NCI-H82 (cell line): ENCODE measurements at regions not wholly inside any gene's neighbourhood (a gene's known extent, or its start where the extent isn't known, plus 50 kb on each side); places are given as distances from the start of the nearest gene placed in this dataset.
"Not testable (repeated sequence)": the region's sequence is repeated elsewhere in the genome, so short reads cannot be mapped to it uniquely, and the experiment has no call there.

ENCODE experiments used
- DNase-seq: peaks from one replicate; lab custom pipeline; 2025; lab: John Stamatoyannopoulos, UW

DNA sequence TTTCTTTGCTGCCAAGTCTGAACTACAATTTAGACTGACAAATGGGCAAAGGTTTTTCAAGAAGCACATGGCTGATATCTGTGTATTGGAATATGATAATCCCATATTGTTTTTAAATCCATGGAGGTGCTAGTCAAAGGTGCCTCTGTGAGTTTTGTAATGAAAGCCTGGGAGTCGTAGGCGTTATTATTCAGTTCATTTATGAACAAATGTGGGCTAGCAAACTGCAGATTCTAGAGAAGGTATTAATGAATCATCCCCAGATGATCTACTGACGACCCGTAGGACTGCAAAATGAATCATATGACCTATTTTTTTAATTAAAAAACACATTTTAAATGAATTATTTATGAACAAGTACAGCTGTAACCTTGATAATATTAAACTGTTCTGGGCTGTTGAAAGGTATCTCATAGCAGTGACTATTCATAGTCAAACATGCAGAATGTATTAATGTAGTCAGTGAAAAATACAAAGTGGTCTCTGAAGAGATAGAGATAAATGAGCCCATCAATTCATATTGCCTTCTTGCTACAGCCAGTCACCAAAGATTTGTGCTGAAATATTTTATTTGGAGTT lies 1317.8 kb upstream of the MAP3K7 start:
- no peak for DNase-seq

DNA sequence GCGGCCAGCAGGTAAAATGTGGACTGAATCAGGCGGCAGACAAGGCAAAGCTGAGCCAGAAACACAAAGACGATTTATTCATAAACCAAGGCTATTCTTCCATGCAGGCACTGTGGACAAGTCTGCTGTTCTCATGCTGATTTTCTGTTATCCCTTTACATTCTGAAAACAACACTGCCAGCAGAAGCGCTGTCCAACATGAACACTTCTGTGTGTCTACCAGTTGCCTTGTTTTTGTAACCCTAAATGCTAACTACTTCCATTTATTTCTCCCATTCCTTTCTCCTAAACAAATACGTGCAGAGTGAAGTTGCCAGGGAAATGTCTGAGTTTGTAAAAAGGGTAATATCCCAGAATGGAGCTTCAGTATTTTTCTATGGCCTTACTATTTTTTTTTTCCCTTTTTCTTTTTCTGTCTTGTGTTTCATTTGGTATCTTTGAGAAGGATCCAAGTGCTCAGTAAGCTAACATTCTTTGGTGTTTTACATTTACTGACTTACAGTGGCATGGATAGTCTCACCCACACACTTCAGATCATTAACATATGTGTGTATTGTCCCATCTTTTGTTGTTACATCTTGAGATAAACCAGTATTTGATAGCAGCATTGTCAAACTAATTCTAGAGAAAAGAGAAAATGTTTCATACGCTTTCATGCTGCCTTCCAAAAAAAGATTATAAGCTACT lies 1308.9 kb upstream of the MAP3K7 start:
- DNase-seq: no peak

DNA sequence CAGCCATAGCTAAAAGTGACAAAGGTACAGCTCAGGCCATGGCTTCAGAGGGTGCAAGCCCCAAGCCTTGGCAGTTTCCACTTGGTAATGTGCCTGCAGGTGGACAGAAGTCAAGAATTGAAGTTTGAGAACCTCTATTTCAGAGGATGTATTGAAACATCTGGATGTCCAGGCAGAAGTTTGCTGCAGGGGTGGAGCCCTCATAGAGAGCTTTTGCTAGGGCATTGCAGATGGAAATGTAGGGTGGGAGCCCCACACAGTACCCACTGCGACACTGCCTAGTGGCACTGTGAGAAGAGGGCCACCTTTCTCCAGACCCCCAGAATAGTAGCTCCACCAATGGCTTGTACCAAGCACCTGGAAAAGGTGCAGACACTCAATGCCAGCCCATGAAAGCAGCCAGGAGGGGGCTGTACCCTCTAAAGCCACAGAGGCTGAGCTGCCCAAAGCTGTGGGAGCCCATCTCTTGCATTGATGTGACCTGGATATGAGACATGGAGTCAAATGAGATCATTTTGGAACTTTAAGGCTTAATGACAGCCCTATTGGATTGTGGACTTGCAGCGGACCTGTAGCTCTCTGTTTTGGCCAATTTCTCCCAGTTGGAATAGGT lies 1299.4 kb upstream of the MAP3K7 start:
- DNase-seq: no peak

DNA sequence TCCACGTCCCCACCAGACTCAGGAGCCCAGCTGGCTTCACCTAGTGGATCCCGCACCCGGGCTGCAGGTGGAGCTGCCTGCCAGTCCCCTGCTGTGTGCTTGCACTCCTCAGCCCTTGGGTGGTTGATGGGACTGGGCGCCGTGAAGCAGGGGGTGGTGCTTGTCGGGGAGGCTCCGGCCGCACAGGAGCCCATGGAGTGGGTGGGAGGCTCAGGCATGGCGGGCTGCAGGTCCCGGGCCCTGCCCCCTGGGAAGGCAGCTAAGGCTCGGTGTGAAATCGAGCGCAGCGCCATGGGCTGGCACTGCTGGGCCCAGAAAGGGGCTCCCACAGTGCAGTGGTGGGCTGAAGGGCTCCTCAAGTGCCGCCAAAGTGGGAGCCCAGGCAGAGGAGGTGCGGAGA lies 1294.9 kb upstream of the MAP3K7 start:
- DNase-seq: not testable (repeated sequence)

DNA sequence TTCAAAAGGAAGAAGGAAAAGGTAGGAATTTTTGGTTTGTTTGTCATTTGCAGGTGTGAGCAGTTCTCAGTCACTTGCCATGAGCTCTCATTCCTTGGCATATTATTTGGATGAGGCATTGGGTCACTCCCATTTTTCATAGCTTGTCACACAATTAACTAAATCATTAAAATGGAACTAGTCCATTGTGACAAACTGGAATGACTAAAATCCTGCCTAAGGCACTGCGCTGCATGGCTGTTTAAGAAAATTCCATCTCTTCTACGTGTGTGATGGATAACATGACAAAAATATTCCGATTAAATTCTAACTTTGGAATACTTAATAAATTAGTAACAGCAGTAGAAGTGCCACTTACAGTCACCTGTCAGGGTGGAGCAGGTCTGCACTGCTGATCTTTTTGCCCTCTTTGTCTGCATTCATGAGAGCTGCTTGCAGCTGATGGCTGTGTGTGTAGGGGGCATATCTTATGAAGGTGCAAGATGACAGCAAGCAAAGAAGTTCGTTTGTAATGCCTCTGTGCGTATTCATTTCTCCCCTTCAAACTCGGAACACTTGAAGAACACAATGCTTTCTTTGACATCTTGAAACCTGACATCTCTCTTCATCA lies 1292.6 kb upstream of the MAP3K7 start:
- no peak for DNase-seq

DNA sequence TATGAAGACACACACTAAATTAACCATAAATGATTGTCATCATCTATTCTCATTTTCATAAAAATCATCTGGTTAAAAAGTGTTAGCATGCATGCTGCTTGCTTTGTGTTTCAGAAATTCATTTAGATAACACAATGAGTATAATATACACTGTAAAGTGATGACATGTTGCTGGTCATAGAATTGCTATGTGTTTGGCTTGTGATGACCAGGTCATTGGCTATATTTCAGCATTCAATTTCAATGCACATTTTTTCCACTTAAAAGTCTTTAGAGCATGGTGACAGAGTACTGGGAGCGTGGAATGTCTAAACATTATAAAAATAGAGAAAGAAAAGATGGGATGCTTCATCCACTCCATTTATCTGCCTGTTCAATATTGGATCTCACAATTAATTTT lies 1291.1 kb upstream of the MAP3K7 start:
- no peak for DNase-seq

DNA sequence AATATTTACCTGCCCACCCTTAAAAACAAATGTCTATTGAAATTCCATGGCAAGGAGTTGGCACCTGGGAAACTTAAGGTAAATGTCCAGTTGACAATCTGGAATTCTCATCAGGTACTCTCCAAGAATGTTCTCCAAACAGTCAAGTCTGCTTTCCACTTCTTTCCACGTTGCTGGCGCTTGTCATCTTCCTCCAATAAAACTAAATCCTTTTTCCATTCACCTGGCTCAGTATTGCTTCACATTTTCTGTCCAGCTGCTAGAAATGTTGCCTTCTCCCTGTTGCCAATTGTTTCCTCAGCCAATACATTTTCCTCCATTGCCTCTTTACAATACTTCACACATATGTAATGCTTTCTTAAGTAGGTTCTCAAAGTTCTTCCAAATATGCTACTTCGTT lies 1288.1 kb upstream of the MAP3K7 start:
- no peak for DNase-seq

DNA sequence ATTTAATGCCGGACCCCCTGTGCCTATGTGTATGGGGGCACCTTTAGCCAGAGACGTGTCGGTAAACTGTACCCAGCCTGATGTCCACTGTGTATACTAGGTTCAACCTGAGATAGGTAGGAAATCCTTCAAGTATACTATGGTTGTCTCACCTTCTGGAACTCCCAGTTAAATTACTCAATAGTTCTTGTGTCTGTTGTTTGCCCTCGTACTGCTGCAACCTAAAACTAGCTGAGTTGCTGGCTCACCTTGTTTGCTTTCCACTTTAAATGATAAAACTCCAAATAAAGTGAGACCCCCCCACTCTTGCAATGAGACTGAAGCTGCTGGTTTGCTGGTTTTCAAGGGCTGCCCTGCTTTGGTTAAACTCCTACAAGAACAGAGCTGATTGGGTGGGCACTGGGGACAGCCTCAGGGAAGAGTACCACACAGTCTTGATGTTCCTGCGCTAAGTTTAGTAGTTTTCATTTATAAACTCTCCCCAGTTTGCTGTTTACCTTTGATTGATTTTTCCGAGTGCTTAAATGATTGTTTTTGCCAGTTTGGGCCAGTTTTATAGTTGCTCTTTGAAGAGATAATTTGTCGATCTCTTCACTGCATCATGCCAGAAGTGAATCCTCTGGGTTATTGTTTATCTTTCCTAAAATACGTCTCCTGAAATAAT lies 1281.8 kb upstream of the MAP3K7 start:
- DNase-seq: no peak

DNA sequence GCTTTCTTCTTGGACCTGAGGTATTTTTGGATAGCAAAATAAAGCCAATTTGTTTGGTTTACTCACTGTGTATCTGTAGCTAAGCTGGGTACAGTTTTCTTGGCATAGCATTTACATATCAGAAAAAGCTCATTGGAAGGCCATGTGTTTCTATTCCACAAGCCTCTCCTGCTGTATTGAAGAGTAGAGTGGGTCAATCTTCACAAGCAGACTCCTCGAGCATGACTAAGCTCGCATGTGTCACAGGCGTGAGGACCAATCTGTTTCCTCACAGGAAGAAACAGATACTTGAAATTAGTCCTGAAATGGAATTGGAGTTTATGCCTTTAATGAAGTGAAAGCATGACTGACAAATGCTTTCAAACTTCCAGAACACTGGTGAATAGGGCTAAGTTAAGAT lies 1279.0 kb upstream of the MAP3K7 start:
- no peak for DNase-seq

DNA sequence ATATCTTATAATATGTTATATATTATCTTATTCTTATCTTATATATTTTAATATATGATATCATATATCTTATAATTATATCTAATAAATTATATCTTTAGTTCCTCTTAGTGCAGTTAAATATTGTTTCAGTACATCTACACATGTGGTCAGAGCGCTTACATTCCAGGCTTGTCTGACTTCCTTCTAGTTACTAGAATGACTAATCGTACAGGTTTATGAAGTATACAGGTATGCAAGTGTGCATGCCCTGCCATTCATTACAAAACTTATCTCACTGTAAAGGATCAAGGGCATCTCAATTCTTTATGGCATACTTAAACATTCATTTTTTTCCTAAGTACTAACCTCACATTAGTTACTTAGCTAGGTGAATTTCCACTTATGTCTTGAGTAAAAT lies 1278.0 kb upstream of the MAP3K7 start:
- no peak for DNase-seq

DNA sequence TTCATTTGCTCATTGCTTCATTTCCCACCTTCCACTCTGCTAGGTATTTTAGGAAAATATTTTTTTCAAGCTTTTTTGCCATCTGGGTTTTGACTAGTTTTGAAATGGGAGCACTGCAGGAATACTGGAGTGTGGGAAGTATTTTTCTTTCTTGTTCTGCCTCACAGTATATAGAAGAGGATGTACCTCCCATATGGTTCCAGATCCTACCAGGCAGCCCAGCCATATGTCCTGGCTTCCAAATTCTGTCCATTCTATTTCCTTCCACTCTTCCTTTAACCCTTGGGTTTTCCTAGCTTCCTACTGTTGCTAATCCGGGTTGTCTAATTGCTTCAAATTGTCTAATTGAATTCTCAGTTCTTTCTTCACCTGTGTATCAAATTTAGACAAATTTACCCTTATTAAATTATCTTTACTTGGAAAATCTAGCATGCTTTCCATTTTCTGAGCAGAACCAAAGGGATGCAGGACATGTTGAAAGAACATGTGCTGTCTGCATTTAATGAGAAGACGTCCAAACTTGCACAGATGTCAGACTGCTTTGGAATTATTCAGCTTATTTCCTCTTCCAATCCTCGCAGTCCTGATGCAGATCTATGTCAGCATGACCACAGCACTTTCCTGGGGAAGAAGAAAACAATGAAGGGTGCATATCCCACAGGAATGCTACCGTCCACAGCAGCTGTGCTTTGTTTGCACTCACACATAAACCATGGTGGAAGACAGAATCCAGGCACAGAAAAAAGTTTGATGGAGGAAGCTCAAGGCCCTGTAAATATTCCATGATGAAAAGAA lies 1273.9 kb upstream of the MAP3K7 start:
- DNase-seq: peak; percentile 43

DNA sequence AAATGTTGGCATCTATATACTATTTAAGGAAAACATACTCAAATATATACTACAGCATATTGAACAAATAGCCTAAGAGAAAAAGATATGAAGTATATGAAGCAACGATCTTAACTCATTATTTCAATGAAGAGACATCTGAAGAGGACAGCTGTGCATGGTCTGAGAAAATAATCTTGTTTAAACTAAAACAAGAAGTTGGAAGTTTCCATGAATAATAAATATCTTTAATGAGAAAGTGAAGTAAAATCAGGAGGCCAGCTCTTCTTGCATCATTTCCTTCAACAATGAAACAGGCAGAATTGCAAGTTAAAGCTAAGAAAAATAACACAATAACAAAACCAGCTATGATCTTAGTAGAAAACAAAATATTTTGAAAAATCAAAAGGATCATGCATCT lies 1265.4 kb upstream of the MAP3K7 start:
- DNase-seq: no peak

DNA sequence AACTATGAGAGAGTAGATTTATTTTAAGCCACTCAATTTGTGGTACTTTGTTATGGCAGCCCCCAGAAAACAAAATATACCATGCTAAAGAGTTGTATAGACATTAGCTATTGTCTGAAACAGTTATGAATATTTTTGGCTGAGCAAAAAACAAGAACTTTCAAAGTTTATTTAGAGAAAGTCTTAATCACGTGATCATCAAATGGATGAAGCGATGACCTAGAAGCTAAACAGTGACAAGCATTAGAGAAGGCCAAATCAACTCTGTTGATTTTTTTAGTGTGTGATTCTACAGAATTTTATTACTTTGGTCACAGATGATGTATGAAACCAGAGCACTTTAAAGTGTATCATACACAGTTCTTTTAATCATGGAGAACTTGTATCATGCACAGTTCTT lies 1247.9 kb upstream of the MAP3K7 start:
- no peak for DNase-seq

DNA sequence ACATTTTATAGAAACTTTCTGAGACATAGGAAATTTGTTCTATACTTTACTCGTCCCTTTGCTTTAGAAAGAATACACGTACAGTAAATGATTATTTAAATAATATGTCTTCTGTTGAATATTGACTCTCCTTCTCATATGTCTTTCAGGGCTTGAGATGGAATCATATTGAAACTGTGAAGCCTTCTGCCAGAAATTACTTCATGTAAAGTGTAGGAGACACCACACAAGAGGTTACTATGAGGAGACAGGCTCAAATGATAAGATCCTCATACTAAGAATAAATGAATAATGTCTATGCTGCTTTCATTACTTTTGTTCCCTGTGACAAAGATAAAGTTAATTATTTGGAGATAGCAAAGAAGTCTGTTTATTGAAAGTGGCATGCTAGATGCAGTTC lies 1240.3 kb upstream of the MAP3K7 start:
- DNase-seq: no peak

DNA sequence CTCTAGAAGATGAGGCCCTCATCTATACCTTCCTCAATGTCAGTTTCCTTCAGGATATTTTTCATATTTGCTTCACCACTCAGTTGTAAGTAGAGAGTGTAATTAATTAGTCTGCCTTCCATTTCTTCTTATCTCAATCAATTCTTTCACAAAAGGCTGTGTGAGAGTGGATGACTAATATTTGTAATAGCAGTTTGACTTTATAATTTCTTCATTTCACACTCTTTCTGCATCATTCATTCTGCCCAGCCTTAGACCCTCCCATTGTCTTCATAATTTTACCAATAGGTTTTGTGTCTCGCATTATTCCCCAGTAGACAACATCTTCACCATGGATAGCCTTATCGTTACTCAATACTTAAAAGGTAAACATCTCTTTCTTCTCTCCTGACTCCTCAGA lies 1239.3 kb upstream of the MAP3K7 start:
- DNase-seq: no peak

DNA sequence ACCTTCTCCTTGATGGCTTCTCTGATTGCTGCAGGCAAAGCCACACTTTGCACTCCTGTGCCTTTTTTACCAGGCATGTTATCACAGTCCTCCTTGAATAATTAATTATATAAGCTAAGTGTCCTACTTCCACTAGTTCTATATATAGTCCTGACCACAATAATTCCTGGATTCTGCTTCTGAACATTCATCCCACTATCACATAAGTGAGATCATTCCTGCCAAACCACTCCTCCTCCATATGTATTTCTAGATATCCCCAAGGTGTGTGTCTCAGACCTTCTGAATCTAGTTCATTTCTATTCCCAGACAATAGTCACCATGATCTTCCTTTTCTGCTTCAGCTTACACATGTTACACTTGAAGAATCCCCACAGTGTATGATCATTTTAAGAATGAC lies 1237.5 kb upstream of the MAP3K7 start:
- no peak for DNase-seq

DNA sequence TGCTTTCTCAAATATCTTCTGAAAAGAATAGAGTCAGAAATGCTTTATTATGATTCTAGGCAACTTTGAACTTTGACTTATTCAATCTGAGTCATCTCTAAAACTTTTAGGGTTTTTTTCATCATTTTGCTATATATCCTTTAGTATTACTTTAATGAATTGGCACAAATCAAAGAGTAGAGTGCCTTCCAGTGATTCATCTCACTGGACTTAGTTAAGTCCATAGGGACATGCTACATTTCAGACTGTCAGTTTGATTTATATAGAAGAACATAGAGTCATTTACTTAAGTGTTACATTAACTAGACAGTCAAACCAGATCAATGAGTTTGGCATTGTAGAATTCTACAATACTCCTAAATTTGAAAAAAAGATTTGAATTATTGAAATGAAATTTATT lies 1235.7 kb upstream of the MAP3K7 start:
- DNase-seq: no peak

DNA sequence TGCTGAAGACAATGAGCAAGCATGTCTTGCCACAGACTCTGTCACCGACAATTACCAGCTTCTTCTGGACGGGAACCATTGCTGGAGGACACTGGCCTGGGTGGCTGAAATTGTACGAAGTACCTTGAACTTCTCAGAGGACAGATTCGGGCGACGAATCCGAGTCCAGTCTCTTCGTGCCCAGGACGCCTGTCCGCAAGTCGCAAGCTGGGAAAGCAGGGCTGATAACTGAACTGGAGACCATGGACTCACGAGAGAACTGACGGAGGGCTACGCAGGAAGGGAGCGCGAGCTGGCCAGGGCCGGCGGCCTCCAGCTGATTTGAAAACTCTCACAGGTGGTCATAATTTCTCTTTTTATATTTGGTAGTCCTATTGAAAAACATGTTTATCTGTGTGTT lies 1229.5 kb upstream of the MAP3K7 start:
- DNase-seq: no peak

DNA sequence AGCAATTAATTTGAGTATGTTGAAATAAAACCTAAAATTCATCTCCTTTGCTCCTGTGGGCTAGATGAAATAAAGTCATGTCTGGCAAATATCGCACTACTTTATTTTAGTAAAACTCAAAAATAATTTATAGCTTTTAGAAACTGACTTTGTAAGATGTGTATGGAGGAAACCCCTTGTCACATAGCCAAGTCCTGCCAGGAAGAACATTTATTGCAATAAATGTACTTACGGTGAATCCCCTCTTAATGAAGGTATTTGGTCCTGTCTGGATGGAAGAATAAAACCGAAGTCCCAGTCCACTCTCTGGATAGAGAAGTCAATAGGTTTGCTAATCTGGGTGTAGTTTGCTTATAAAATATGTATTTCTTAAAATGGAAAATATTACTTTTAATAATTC lies 1226.8 kb upstream of the MAP3K7 start:
- no peak for DNase-seq

DNA sequence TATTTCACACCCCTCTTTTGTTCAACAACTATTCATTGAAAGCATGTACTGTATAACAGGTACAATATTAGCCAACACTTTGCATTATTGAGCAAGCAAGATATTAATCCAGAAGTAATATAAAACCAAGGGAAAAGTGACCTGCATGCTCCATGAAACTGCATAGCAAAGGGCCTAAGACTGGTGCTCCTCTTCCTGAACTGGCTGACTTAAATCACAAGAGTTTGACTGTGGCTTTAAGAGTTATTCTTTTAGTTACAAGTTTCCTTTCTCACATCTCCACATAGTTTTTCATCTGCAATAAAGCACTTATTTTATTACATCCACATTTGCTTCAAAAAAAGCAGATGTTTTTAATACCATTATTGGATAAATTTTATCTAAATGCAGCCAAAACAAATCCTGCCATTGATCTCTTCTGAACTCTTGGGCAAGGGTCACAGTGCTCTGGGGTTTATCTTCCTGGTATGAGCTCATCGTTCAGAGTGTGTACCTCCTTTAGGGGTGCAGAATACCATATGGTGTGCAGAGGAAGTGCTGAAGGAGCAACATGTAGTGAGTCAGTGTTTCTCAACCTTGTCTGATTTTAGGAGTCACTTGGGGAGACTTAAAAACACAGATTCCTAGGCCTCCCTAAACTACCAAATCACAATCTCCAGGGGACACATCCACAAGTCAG lies 1225.9 kb upstream of the MAP3K7 start:
- DNase-seq: peak; percentile 21

DNA sequence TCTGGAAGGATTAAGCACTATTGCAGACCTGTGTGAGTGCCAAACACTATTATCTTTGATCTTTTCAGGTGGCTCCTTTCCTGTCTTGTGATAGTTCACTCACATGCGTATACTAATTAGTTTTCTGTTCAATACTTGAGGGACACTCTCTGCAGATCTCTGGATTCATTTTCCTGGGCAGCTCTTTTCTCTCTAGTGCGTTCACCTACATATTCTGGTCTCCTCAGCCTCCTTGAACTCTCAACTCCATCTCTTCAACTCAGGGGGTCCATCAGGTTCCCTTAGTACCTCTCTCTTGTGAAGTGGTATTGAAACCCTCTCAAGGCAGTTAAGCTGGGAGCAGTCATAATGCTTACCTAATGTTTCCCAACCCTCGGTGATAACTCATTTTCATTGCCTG lies 1218.1 kb upstream of the MAP3K7 start:
- no peak for DNase-seq
